ENCODE measurements at regions not wholly inside any gene's neighbourhood (a gene's known extent, or its start where the extent isn't known, plus 50 kb on each side); places are given as distances from the start of the nearest gene placed in this dataset.
A peak's percentile ranks its signal among the peaks of the same experiment; 100 is the strongest.

- no peak for DNase-seq
Observed at GRCh38 chr3:194801461-194802432, 116.1 kb downstream of the FAM43A start.

- DNase-seq, result no peak
Observed at GRCh38 chr3:194804796-194805195, 119.1 kb downstream of the FAM43A start.

GRCh38 chr3:194805546-194805945 is 119.9 kb downstream of the FAM43A start:
- no peak for DNase-seq

- DNase-seq, result no peak
Observed at GRCh38 chr3:194806991-194807630, 121.4 kb downstream of the FAM43A start.

- no peak for DNase-seq
Observed at GRCh38 chr3:194808640-194809097, 123.0 kb downstream of the FAM43A start.

- no peak for DNase-seq
Observed at GRCh38 chr3:194809382-194809781, 123.7 kb downstream of the FAM43A start.

- DNase-seq, result no peak
Observed at GRCh38 chr3:194810076-194810475, 124.4 kb downstream of the FAM43A start.

- DNase-seq, result no peak
Observed at GRCh38 chr3:194811118-194811517, 125.4 kb downstream of the FAM43A start.

GRCh38 chr3:194812176-194812575 is 126.5 kb downstream of the FAM43A start:
- DNase-seq, result no peak

GRCh38 chr3:194814878-194815357 is 129.2 kb downstream of the FAM43A start:
- DNase-seq, result peak in 16 of 56 donors; percentile 6 to 77 (median 40)

- DNase-seq, result no peak
Observed at GRCh38 chr3:194816748-194817591, 131.3 kb downstream of the FAM43A start.

GRCh38 chr3:194817592-194817930 is 131.9 kb downstream of the FAM43A start:
- DNase-seq, result no peak

GRCh38 chr3:194817936-194818335 is 132.3 kb downstream of the FAM43A start:
- DNase-seq, result no peak

GRCh38 chr3:194824100-194824499 is 138.4 kb downstream of the FAM43A start:
- DNase-seq, result no peak

GRCh38 chr3:194824701-194825111 is 139.0 kb downstream of the FAM43A start:
- DNase-seq, result peak in 4 of 56 donors; percentile 12 to 34 (median 24)

GRCh38 chr3:194826594-194826993 is 140.9 kb downstream of the FAM43A start:
- no peak for DNase-seq

GRCh38 chr3:194827486-194827885 is 141.8 kb downstream of the FAM43A start:
- no peak for DNase-seq

- no peak for DNase-seq
Observed at GRCh38 chr3:194828116-194828515, 142.4 kb downstream of the FAM43A start.

GRCh38 chr3:194828926-194829325 is 143.2 kb downstream of the FAM43A start:
- DNase-seq, result no peak

GRCh38 chr3:194830401-194830800 is 144.7 kb downstream of the FAM43A start:
- DNase-seq, result no peak

GRCh38 chr3:194830978-194831377 is 145.3 kb downstream of the FAM43A start:
- no peak for DNase-seq

Data from amygdala (tissue), 56 donors.